AG04450 (cell line): ENCODE measurements at regions not wholly inside any gene's neighbourhood (a gene's known extent, or its start where the extent isn't known, plus 50 kb on each side); places are given as distances from the start of the nearest gene placed in this dataset.

Experiments
- CTCF ChIA-PET: fragments of 300-600, 350-600 bp; formaldehyde crosslinking; extraction: SDS; loops from one replicate; lab custom pipeline; 2022; ENCODE audit warnings: antibody characterized with exemption, inconsistent platforms; lab: Charles Lee
- POLR2A ChIA-PET: fragments of 350-600 bp; formaldehyde crosslinking; extraction: SDS; loops from one replicate; lab custom pipeline; 2021; ENCODE audit warnings: antibody characterized with exemption, inconsistent platforms; lab: Yijun Ruan, JAX
- DNase-seq: peaks from one replicate; pipeline ENCODE4 v3.0.0-alpha.2; 2011; ENCODE audit warnings: low read depth, low spot score
- H3K27ac ChIP-seq: one replicate; pipeline ENCODE4 v1.5.1; 2012; ENCODE audit warnings: low read depth, low read length, control low read depth
- H3K27me3 ChIP-seq: one replicate; pipeline ENCODE4 v1.6.0; 2012; ENCODE audit warnings: low read length; ENCODE audit not compliant: control insufficient read depth, insufficient read depth
- H3K4me3 ChIP-seq: 2 replicates; pipeline ENCODE4 v1.5.1; 2011; ENCODE audit warnings: mild to moderate bottlenecking, low read depth, low read length, control low read depth
- H3K9me3 ChIP-seq: 2 replicates; pipeline ENCODE4 v1.5.1; 2012; ENCODE audit warnings: low read length; ENCODE audit not compliant: control insufficient read depth, insufficient read depth
- CTCF ChIP-seq: IDR thresholded peaks from 2 replicates; pipeline ENCODE4 v1.5.1; 2011; ENCODE audit warnings: low read depth, low read length, control low read depth, inconsistent platforms

GRCh38 chr15:46296002-46296401 is 661.2 kb downstream of the SQOR start:
- TF ChIP-seq CTCF: no peak
- ChIA-PET CTCF (interaction anchor here (3.5 kb wide), 1 partner anchor 16 kb away, joined by 15 read pairs; no protein-coding TSS in a partner anchor), POLR2A (no interaction called here)
- no peak overlapping the region for H3K27ac ChIP-seq
- DNase-seq: no peak
- no peaks in the 10 kb centered on the region for H3K9me3 ChIP-seq
- H3K4me3 ChIP-seq: no peak overlapping the region
- H3K27me3 ChIP-seq: no peaks in the 10 kb centered on the region

- Histone ChIP-seq H3K9me3 (no peaks in the 10 kb centered on the region), H3K27me3 (no peaks in the 10 kb centered on the region), H3K27ac (no peak overlapping the region), H3K4me3 (no peak overlapping the region)
- POLR2A ChIA-PET: no interaction called here
- TF ChIP-seq CTCF: no peak
- DNase-seq: no peak
- CTCF ChIA-PET: interaction anchor here (3.5 kb wide), 1 partner anchor 15 kb away, joined by 15 read pairs; no protein-coding TSS in a partner anchor
These were observed 662.0 kb downstream of the SQOR start for GRCh38 chr15:46296797-46297196.

- H3K27ac ChIP-seq: no peak overlapping the region
These were observed 662.9 kb downstream of the SQOR start for GRCh38 chr15:46297766-46298165.

GRCh38 chr15:46300716-46301115 is 665.9 kb downstream of the SQOR start:
- Histone ChIP-seq H3K4me3 (no peak overlapping the region), H3K27me3 (no peaks in the 10 kb centered on the region), H3K9me3 (no peaks in the 10 kb centered on the region), H3K27ac (no peak overlapping the region)
- DNase-seq: no peak
- ChIA-PET CTCF (interaction anchor here (1.1 to 4.1 kb wide), 3 partner anchors 12 to 595 kb away, joined by 3 to 26 read pairs (median 7); no protein-coding TSS in a partner anchor), POLR2A (no interaction called here)
- TF ChIP-seq CTCF: no peak

More at GRCh38 chr15:46297766-46298165, 662.9 kb downstream of the SQOR start:
- no peak for DNase-seq
- no peak for TF ChIP-seq CTCF
- Histone ChIP-seq H3K9me3 (no peaks in the 10 kb centered on the region), H3K27me3 (no peaks in the 10 kb centered on the region), H3K4me3 (no peak overlapping the region)
- POLR2A ChIA-PET: no interaction called here
- CTCF ChIA-PET: interaction anchor here (3.5 kb wide), 1 partner anchor 14 kb away, joined by 15 read pairs; no protein-coding TSS in a partner anchor

- TF ChIP-seq CTCF: no peak
- CTCF ChIA-PET: interaction anchor here (1.1 to 4.1 kb wide), 3 partner anchors 11 to 596 kb away, joined by 3 to 26 read pairs (median 7); no protein-coding TSS in a partner anchor
- no peak overlapping the region for H3K27ac ChIP-seq
- no peak for DNase-seq
- POLR2A ChIA-PET: no interaction called here
- no peaks in the 10 kb centered on the region for H3K9me3 ChIP-seq
- no peaks in the 10 kb centered on the region for H3K27me3 ChIP-seq
- H3K4me3 ChIP-seq: no peak overlapping the region
These were observed 666.5 kb downstream of the SQOR start for GRCh38 chr15:46301291-46301690.
